GM18498 (cell line): ENCODE measurements at regions not wholly inside any gene's neighbourhood (a gene's known extent, or its start where the extent isn't known, plus 50 kb on each side); places are given as distances from the start of the nearest gene placed in this dataset.
"Not testable (repeated sequence)": the region's sequence is repeated elsewhere in the genome, so short reads cannot be mapped to it uniquely, and the experiment has no call there.

Experiments used
- ATAC-seq: cut with Tn5 transposase; IDR thresholded peaks from one replicate; pipeline ENCODE4 v1.9.1; 2021; ENCODE audit warnings: mild to moderate bottlenecking, moderate library complexity; ENCODE audit not compliant: unreplicated experiment

DNA sequence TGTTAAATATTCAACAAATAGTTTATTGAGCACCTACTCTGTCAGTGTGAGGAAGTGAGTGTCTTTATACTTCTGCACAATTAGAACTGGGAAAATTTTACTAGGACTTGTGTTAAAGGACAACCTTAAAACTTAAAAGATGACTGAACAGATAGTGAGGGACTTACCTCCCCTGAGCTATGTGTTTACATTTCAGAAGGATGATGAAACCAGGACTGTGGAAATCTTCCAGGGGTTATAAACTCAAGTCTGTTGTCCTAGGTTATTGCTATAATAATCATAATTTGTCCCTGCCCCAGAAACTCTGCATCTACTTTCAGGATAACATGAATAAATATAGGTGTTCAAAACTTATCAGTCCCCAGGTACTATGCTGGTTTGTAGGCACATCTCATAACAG, 261.0 kb upstream of the MKLN1 start:
- ATAC-seq: no peak

- ATAC-seq: no peak
Observed at GRCh38 chr7:131067220-131067619, 260.5 kb upstream of the MKLN1 start.

- no peak for ATAC-seq
Observed at GRCh38 chr7:131068604-131069021, 259.1 kb upstream of the MKLN1 start.

GRCh38 chr7:131071786-131072504, 255.7 kb upstream of the MKLN1 start:
- ATAC-seq: no peak

GRCh38 chr7:131072505-131073091, 255.1 kb upstream of the MKLN1 start:
- no peak for ATAC-seq

GRCh38 chr7:131074043-131074442, 253.6 kb upstream of the MKLN1 start:
- no peak for ATAC-seq

DNA sequence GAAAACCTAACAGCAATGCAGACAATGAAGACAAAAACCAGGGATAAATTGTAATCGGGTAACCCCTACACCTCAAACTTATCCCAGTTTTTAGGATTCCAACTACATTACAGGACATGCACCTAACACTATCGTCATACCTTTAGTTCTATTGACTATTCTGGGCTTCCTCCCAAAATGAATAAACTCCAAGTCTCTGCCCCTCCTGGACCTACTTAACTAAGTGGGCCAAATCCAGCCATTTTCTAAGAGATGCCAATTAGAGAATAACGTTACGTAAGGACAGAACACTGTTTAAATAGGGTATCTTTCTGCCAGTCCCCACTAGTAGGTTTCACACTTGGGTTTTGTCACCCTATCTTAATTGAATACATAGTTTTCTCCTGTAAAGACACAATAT, 253.1 kb upstream of the MKLN1 start:
- no peak for ATAC-seq

GRCh38 chr7:131075406-131075805, 252.3 kb upstream of the MKLN1 start:
- no peak for ATAC-seq

DNA sequence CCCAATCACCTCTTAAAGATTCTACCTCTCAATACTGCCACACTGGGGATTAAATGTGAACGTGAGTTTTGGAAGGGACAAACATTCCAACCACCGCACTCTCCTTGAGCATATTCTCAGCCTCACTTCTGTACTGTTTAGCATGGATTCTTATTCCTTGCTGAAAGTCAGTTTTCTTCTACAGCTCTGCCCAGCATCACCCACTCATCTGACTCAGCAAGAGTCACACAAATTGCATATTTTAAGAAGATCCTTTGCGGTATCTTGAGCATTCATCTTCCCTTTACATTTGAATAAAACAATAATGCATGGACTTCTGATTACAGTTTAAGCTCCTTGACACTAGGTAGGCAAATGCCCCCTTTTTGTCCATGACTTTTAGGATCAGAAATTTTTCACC, 251.6 kb upstream of the MKLN1 start:
- no peak for ATAC-seq

- no peak for ATAC-seq
Observed at GRCh38 chr7:131076711-131077181, 250.9 kb upstream of the MKLN1 start.

DNA sequence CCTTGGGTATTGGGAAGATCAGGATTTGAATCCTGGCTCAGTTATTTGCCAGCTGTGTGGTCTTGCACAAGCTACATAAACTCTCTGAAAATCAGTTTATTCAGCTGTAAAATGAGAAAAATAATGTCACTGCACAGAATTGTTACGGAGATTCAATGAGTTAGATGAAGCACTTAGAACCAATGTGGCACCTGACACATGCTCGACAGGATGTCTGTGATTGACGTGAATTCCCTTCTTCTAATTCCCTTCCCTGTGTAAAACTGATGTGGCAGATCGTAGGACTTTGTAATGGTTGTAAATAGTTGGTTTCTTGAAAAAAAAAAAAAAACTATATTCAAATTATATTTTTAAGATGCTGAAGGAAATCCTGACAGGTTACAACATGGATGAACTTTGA, 249.9 kb upstream of the MKLN1 start:
- no peak for ATAC-seq

- no peak for ATAC-seq
Observed at GRCh38 chr7:131080754-131081153, 246.9 kb upstream of the MKLN1 start.

GRCh38 chr7:131081308-131081707, 246.4 kb upstream of the MKLN1 start:
- ATAC-seq: no peak

GRCh38 chr7:131083781-131084180, 243.9 kb upstream of the MKLN1 start:
- ATAC-seq: no peak

DNA sequence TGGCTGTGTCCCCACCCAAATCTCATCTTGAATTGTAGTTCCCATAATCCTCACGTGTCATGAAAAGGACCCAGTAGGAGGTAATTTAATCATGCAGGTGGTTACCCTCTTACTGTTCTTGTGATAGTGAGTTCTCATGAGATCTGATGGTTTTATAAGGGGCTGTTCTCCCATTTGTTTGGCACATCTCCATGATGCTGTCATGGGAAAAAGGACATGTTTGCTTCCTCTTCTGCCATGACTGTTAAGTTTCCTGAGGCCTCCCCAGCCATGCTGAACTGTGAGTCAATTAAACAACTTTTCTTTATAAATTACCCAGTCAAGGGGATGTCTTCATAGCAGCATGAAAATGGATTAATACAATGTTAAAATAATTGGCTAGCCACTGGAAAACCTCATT, 243.3 kb upstream of the MKLN1 start:
- ATAC-seq: not testable (repeated sequence)

DNA sequence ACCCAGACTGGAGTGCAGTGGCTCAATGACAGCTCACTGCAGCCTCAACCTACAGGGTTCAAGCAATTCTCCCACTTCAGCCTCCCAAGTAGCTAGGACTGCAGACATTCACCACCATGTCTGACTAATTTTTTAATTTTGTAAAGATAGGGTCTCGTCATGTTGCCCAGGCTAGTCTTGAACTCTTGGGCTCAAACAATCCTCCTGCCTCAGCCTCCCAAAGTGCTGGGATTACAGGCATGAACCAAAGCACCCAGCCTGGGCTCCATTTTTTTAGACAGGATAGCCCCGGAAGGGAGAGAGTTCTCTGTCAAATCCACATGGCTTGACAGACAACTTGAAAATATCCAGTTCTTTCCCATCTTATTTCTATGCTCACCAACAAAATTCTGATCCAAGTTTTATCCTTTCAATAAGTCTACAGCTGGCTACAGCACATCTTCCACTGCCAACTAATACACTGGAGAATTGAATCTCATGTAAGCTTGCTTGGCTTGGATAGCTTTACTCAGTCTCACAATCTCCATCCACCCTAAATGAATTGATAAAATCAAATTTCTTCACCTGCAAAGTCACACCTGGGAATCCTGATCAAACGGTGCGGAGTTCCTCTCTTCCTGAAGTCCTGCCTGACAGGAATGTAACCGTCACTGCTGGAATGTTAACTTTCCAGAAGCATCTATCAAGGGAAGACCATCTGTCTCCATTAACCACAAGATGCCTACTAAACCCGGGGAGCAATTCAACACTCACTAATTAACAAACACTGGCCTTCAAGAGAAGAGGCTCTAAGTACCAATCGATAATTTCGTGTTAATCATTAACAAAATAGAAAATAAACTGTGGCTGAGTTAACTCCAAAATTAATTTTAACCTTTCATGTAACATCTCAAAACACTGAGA, 239.7 kb upstream of the MKLN1 start:
- no peak for ATAC-seq

GRCh38 chr7:131090188-131090587, 237.5 kb upstream of the MKLN1 start:
- ATAC-seq: no peak

DNA sequence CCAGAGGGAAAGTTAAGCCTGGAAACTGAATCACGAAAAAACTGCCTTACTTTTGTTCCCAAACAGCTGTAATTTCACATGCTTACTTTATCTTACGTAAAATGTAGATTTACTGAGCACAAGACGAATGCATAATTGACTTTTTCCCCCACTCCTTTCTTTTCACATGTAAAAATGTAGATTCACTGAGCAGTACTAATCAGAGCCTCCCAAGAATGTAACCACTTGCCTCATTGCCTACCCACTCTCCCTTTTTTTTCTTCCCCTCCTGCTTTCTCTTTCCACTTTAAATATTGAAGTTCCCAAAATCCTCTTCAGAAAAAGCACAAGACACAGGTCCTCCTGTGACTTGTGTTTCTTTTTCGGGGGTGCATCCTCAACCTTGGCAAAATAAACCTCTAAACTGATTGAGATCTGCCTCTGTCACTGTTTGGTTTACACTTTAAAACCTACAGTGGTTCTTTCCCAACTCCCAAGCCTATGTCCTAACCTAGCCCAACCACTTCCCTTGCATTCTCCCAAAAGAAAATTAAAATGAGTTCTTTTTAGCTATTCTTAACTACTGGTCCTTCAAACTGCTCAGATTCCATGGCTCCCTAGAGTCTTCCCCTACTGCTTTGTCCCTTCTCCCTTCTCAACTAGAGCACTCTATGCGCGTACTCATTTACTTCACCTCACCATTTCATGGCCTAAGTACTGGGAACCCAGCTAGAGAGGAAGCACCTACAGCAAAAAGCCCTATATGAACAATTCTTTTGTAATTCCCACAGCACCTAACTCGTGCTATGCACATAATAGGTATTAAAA, 236.6 kb upstream of the MKLN1 start:
- no peak for ATAC-seq

GRCh38 chr7:131094685-131095084, 233.0 kb upstream of the MKLN1 start:
- ATAC-seq: no peak

- no peak for ATAC-seq
Observed at GRCh38 chr7:131095346-131095745, 232.3 kb upstream of the MKLN1 start.
